Left hindlimb (tissue), 1 donor: ENCODE measurements at regions not wholly inside any gene's neighbourhood (a gene's known extent, or its start where the extent isn't known, plus 50 kb on each side); places are given as distances from the start of the nearest gene placed in this dataset.
"Not testable (repeated sequence)": the region's sequence is repeated elsewhere in the genome, so short reads cannot be mapped to it uniquely, and the experiment has no call there.

ENCODE experiments used
- DNase-seq: peaks from one replicate; pipeline ENCODE4 v3.0.0-alpha.2; 2018

GRCh38 chr7:69438584-69439412, 159.5 kb upstream of the AUTS2 start:
- DNase-seq = peak; percentile 84

- DNase-seq = no peak
Measured at GRCh38 chr7:69439636-69440325, 158.5 kb upstream of the AUTS2 start.

GRCh38 chr7:69440976-69441375, 157.3 kb upstream of the AUTS2 start:
- no peak for DNase-seq

GRCh38 chr7:69443136-69443535, 155.1 kb upstream of the AUTS2 start:
- DNase-seq = no peak

GRCh38 chr7:69445541-69445940, 152.7 kb upstream of the AUTS2 start:
- no peak for DNase-seq

- not testable (repeated sequence) for DNase-seq
Measured at GRCh38 chr7:69446213-69446612, 152.1 kb upstream of the AUTS2 start.

GRCh38 chr7:69448071-69448470, 150.2 kb upstream of the AUTS2 start:
- DNase-seq = peak; percentile 41

GRCh38 chr7:69450456-69450855, 147.8 kb upstream of the AUTS2 start:
- no peak for DNase-seq

- no peak for DNase-seq
Measured at GRCh38 chr7:69451715-69452114, 146.6 kb upstream of the AUTS2 start.

- no peak for DNase-seq
Measured at GRCh38 chr7:69452797-69453196, 145.5 kb upstream of the AUTS2 start.

- DNase-seq = peak; percentile 79
Measured at GRCh38 chr7:69457595-69458504, 140.4 kb upstream of the AUTS2 start.

- DNase-seq = no peak
Measured at GRCh38 chr7:69464035-69464434, 134.2 kb upstream of the AUTS2 start.

- DNase-seq = no peak
Measured at GRCh38 chr7:69465262-69465661, 133.0 kb upstream of the AUTS2 start.

- DNase-seq = no peak
Measured at GRCh38 chr7:69467826-69468225, 130.4 kb upstream of the AUTS2 start.

GRCh38 chr7:69476416-69476815, 121.9 kb upstream of the AUTS2 start:
- DNase-seq = no peak

- no peak for DNase-seq
Measured at GRCh38 chr7:69482676-69483075, 115.6 kb upstream of the AUTS2 start.

GRCh38 chr7:69489533-69489932, 108.7 kb upstream of the AUTS2 start:
- no peak for DNase-seq

- DNase-seq = no peak
Measured at GRCh38 chr7:69498671-69499070, 99.6 kb upstream of the AUTS2 start.

GRCh38 chr7:69502358-69502757, 95.9 kb upstream of the AUTS2 start:
- no peak for DNase-seq

GRCh38 chr7:69504733-69505420, 93.4 kb upstream of the AUTS2 start:
- DNase-seq = no peak

GRCh38 chr7:69508736-69509135, 89.5 kb upstream of the AUTS2 start:
- DNase-seq = no peak

GRCh38 chr7:69510114-69510513, 88.2 kb upstream of the AUTS2 start:
- no peak for DNase-seq
